ENCODE measurements at regions not wholly inside any gene's neighbourhood (a gene's known extent, or its start where the extent isn't known, plus 50 kb on each side); places are given as distances from the start of the nearest gene placed in this dataset.

- TF ChIP-seq ZNF362 (tag by site-specific recombination; IDR thresholded peaks at IDR 0.05), result no peak
- TF ChIP-seq ZNF175 (tag by site-specific recombination; IDR thresholded peaks at IDR 0.05), result no peak
- no peak for TF ChIP-seq ZNF121 (tag by site-specific recombination; IDR thresholded peaks at IDR 0.05)
- TF ChIP-seq ZNF18 (tag by site-specific recombination; IDR thresholded peaks at IDR 0.05), result no peak
- TF ChIP-seq ZNF184 (tag by site-specific recombination; IDR thresholded peaks at IDR 0.05), result no peak
These were observed 102.8 kb upstream of the SMIM36 start (continued) for GRCh38 chr17:55614061-55614460.

GRCh38 chr17:55612691-55613141, 101.5 kb upstream of the SMIM36 start:
- no peak for TF ChIP-seq ZNF658 (tag by site-specific recombination; IDR thresholded peaks at IDR 0.05)
- no peak for TF ChIP-seq SCRT2 (tag by site-specific recombination; IDR thresholded peaks at IDR 0.05)
- no peak for TF ChIP-seq ZBTB6 (tag by site-specific recombination; IDR thresholded peaks at IDR 0.05)
- TF ChIP-seq KLF9 (tag by site-specific recombination; IDR thresholded peaks at IDR 0.05; ENCODE audit: low read depth), result no peak
- no peak for TF ChIP-seq ZNF76 (tag by site-specific recombination; IDR thresholded peaks at IDR 0.05; ENCODE audit: borderline replicate concordance, low read depth)
- no peak for TF ChIP-seq ZNF362 (tag by site-specific recombination; IDR thresholded peaks at IDR 0.05)
- no peak for TF ChIP-seq ZNF830 (tag by site-specific recombination; IDR thresholded peaks at IDR 0.05; ENCODE audit: low read depth)
- TF ChIP-seq ZNF561 (tag by site-specific recombination; IDR thresholded peaks at IDR 0.05; ENCODE audit: borderline replicate concordance), result no peak
- no peak for TF ChIP-seq ZNF521 (tag by site-specific recombination; IDR thresholded peaks at IDR 0.05)
- no peak for TF ChIP-seq SALL2 (tag by site-specific recombination; IDR thresholded peaks at IDR 0.05; ENCODE audit: borderline replicate concordance)
- no peak for TF ChIP-seq RBAK (tag by site-specific recombination; IDR thresholded peaks at IDR 0.05)
- no peak for TF ChIP-seq GFI1B (tag by site-specific recombination; IDR thresholded peaks at IDR 0.05)
- CTCF ChIA-PET, result interaction anchor here (0.6 to 1.0 kb wide), 2 partner anchors 105 to 1332 kb away, joined by 3 to 4 read pairs; no protein-coding TSS in a partner anchor
- no peaks in the 10 kb centered on the region; the same call in 1 of the 2 replicates for H3K4me1 ChIP-seq (ENCODE audit: control insufficient read depth, insufficient read depth, low read length)
- H3K36me3 ChIP-seq (ENCODE audit: control insufficient read depth in 2 of 2, insufficient read depth in 1 of 2, low read length in 2 of 2), result no peaks in the 10 kb centered on the region
- H3K27ac ChIP-seq (ENCODE audit: extremely low read depth, low read depth, low read length), result no peak overlapping the region
- no peak overlapping the region for H3K4me3 ChIP-seq (ENCODE audit: low read depth, low read length)
- POLR2A ChIA-PET, result no interaction called here
- no peaks in the 10 kb centered on the region for H3K9me3 ChIP-seq (ENCODE audit: control insufficient read depth, insufficient read depth, low read depth, low read length)

GRCh38 chr17:55607731-55608341, 96.6 kb upstream of the SMIM36 start:
- H3K4me3 ChIP-seq (ENCODE audit: low read depth, low read length), result no peak overlapping the region
- no peaks in the 10 kb centered on the region for H3K9me3 ChIP-seq (ENCODE audit: control insufficient read depth, insufficient read depth, low read depth, low read length)
- ChIA-PET CTCF (interaction anchor here (0.7 to 1.2 kb wide), 3 partner anchors 33 to 1264 kb away, joined by 4 read pairs; no protein-coding TSS in a partner anchor), POLR2A (no interaction called here)
- no peaks in the 10 kb centered on the region for H3K36me3 ChIP-seq (ENCODE audit: control insufficient read depth in 2 of 2, insufficient read depth in 1 of 2, low read length in 2 of 2)
- no peaks in the 10 kb centered on the region; the same call in 1 of the 2 replicates for H3K4me1 ChIP-seq (ENCODE audit: control insufficient read depth, insufficient read depth, low read length)
- H3K27ac ChIP-seq (ENCODE audit: extremely low read depth, low read depth, low read length), result no peak overlapping the region
- TF ChIP-seq ZNF544 (tag by site-specific recombination; IDR thresholded peaks at IDR 0.05) (no peak), ZNF292 (tag by site-specific recombination; IDR thresholded peaks at IDR 0.05; ENCODE audit: borderline replicate concordance, low read depth) (no peak), SP7 (tag by site-specific recombination; IDR thresholded peaks at IDR 0.05) (no peak), ZNF362 (tag by site-specific recombination; IDR thresholded peaks at IDR 0.05) (no peak), ZSCAN18 (tag by site-specific recombination; IDR thresholded peaks at IDR 0.05) (no peak), OVOL3 (tag by site-specific recombination; IDR thresholded peaks at IDR 0.05) (no peak), GLIS2 (tag by site-specific recombination; IDR thresholded peaks at IDR 0.05) (no peak), ZNF560 (tag by site-specific recombination; IDR thresholded peaks at IDR 0.05; ENCODE audit: borderline replicate concordance) (no peak), ZNF114 (tag by site-specific recombination; IDR thresholded peaks at IDR 0.05) (no peak), ZNF792 (tag by site-specific recombination; IDR thresholded peaks at IDR 0.05) (no peak), ZNF623 (tag by site-specific recombination; IDR thresholded peaks at IDR 0.05) (no peak)

All from HEK293 (cell line).